NCI-H2171 (cell line): ENCODE measurements at regions not wholly inside any gene's neighbourhood (a gene's known extent, or its start where the extent isn't known, plus 50 kb on each side); places are given as distances from the start of the nearest gene placed in this dataset.

ENCODE experiments used
- DNase-seq: peaks from one replicate; lab custom pipeline; 2025; lab: John Stamatoyannopoulos, UW

GRCh38 chr5:29949301-29949872 lies 1244.1 kb upstream of the CDH6 start:
- no peak for DNase-seq

GRCh38 chr5:29944327-29944726 lies 1249.2 kb upstream of the CDH6 start:
- DNase-seq, result no peak

- no peak for DNase-seq
These were observed 1251.4 kb upstream of the CDH6 start for GRCh38 chr5:29942089-29942488.

GRCh38 chr5:29939988-29940387 lies 1253.5 kb upstream of the CDH6 start:
- DNase-seq, result no peak

- no peak for DNase-seq
These were observed 1258.1 kb upstream of the CDH6 start for GRCh38 chr5:29935371-29935770.

DNA sequence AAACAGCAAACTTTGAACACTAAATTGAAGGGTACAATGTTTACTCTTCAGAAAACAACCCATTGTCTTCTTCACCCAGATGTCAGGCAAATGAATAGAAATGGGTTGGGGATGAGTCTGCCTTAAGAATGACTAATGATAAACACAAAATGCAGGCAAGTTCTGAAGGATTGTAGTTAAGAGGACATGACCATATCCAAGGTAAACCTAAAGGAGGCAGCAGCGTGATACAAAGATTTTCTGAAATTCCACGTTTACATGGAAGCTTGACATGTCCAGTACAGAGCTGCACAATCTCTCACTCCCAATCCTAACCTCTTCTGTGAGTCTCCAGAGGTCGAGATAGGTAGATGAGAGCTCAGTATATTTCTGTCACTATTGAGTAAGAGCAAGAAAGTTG lies 1263.2 kb upstream of the CDH6 start:
- DNase-seq, result no peak

GRCh38 chr5:29924107-29924506 lies 1269.4 kb upstream of the CDH6 start:
- no peak for DNase-seq

GRCh38 chr5:29905626-29906353 lies 1287.7 kb upstream of the CDH6 start:
- DNase-seq, result no peak

DNA sequence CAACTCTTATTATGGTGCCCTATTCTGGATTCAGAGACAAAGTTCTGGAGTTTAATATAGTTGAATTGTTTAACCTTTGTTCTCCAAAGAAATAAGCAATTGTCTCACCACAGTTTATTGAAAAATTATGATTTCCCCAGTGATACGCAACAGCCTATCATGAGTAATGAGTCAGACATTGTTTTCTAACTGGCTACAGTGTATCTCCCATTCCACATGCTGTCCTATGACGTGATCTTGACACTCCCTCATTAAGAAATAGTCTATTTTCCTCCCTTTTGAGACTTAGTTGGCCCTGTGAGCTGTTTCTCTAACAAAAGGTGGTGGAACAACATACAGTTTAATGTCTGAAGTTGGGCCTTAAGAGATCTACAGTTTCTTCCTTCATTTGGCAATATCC lies 1290.6 kb upstream of the CDH6 start:
- no peak for DNase-seq

DNA sequence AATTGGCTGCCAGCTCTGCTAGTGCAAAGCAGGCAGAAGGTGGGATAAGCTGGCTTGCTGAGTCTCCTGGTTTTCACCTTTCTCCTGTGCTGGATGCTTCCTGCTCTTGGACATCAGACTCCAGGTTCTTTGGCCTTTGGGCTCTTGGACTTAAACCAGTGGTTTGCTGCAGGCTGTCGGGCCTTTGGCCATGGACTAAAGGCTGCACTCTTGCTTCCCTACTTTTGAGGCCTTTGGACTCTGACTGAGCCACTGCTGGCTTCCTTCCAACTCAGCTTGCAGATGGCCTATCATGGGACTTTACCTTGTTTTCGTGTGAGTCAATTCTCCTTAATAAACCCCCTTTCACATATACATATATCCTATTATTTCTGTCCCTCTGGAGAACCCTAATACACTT lies 1293.9 kb upstream of the CDH6 start:
- no peak for DNase-seq

GRCh38 chr5:29897916-29898315 lies 1295.6 kb upstream of the CDH6 start:
- no peak for DNase-seq

DNA sequence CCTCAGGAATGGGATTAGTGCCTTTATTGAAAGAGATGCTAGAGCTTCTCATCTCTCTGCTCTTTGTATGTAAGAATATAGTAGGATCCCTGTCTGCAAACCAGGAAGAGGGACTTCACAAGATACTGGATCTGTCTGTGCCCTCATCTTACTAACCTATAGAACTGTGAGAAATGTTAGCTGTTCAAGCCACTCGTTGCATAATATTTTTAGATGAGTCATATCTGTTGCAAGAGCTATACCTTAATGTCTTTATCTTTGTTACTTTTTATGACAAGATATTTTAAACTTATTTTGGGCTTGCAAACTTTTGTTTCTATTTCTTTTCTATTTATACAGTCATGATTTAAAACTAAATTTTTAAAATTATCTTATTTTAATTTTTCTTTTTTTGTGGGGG lies 1296.8 kb upstream of the CDH6 start:
- DNase-seq, result no peak

- no peak for DNase-seq
These were observed 1298.8 kb upstream of the CDH6 start for GRCh38 chr5:29894668-29895067.

DNA sequence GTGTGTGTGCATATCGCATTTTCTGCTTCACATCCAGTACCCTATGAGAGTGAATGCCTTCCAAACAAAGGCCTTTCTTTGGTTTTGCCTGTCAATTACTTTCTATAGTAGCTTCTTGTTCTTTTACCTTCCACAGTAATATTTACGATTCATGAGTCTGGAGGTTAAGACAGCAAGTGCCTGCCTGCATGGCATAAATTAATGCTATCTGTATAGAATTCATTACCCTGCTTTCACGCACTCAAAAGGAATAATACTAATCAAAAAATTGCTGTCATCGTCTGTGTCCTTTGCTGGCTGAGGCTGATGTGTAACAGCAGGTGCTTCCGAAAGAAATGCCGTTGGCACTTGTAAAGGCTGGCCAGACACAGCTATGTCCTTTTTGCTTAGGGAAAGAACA lies 1304.4 kb upstream of the CDH6 start:
- no peak for DNase-seq

DNA sequence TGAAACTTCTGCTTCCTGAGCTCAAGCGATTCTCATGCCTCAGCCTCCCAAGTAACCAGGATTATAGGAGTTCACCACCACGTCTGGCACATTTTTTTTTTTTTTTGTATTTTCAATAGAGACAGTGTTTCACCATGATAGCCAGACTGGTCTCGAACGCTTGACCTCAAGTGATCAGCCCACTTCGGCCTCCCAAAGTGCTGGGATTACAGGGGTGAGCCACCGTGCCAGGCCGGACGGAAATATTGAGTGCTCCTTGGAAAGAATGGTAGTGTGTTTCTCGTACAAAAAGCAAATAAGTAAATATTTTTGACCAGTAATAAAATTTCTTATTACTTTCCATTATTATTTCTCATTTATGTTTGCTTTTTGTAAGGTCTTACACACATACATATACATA lies 1307.9 kb upstream of the CDH6 start:
- no peak for DNase-seq

GRCh38 chr5:29882036-29882435 lies 1311.5 kb upstream of the CDH6 start:
- no peak for DNase-seq

- DNase-seq, result no peak
These were observed 1314.1 kb upstream of the CDH6 start for GRCh38 chr5:29879401-29879800.

- no peak for DNase-seq
These were observed 1314.9 kb upstream of the CDH6 start for GRCh38 chr5:29878599-29878998.

- DNase-seq, result no peak
These were observed 1326.3 kb upstream of the CDH6 start for GRCh38 chr5:29867155-29867554.

DNA sequence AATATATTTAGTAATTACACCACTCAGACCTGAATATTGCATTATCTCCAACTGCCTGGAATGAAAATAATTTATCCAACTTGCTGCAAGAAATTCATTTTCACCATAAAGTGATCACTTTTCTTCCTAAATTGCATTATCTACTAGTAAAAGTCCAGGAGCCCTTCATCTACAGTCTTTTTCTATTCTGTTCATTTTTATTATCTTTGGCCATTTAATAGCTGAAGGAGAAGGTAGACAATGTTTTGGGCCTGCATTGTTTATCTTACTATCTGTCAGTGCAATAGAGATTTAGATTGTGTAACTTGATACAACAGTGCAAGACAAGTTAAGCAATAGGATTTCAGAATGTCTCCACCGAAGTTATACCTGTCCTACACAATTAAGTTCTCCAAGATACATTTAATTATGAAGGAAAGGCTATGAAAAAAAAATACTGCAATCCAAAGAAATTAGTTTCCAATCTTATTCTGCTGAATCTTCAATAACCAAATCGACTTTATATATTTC lies 1339.7 kb upstream of the CDH6 start:
- no peak for DNase-seq

GRCh38 chr5:29852329-29852728 lies 1341.2 kb upstream of the CDH6 start:
- no peak for DNase-seq

DNA sequence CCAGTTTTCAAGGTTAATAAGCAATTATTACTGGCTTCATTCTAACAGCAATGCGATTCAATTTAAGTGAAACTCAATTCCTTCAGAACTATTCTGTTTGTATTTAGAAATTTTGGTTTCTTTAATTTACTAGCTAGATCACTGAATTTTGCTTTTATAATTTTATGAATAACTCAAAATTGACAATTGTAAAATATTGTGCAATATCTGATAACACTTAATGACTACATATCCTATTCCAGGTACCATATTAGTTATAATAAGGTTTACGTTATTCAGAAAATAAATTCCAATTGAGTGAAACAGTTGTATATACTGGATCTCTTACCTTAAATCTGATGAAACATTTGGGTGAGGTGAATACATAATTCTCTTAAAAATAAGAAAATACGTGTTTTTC lies 1348.3 kb upstream of the CDH6 start:
- no peak for DNase-seq

- DNase-seq, result no peak
These were observed 1360.1 kb upstream of the CDH6 start for GRCh38 chr5:29833394-29833793.

- no peak for DNase-seq
These were observed 1371.0 kb upstream of the CDH6 start for GRCh38 chr5:29822521-29822920.
